ENCODE measurements at regions not wholly inside any gene's neighbourhood (a gene's known extent, or its start where the extent isn't known, plus 50 kb on each side); places are given as distances from the start of the nearest gene placed in this dataset.
"Not testable (repeated sequence)": the region's sequence is repeated elsewhere in the genome, so short reads cannot be mapped to it uniquely, and the experiment has no call there.

DNA sequence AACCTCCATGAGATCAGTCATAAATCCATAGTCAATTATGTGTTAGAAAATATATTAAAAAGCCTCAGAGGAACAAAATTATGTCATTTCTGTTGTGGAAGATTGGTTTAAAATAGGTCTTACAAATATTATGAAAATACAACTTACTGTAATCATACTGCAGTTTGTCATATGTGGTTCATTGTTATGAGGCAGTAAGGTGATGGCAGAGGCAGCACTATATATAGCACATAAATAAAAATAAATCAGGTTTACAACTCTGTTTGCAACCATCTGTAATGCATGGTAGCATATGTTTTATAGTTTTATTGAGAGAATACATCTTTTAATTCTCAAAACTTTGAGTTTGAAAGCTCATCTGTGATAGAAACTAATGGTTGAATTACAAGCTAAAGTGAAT, 651.4 kb downstream of the PCDH11X start:
- H3K27ac ChIP-seq; H3K4me1 ChIP-seq; H3K36me3 ChIP-seq; H3K27me3 ChIP-seq; ATAC-seq; H3K4me3 ChIP-seq; DNase-seq; intact Hi-C loops (cut with DNase I); H3K9me3 ChIP-seq: not testable (repeated sequence)

GRCh38 chrX:92460539-92460938, 681.4 kb downstream of the PCDH11X start:
- H3K27ac ChIP-seq; H3K4me1 ChIP-seq; H3K4me3 ChIP-seq; DNase-seq; H3K36me3 ChIP-seq; H3K27me3 ChIP-seq; ATAC-seq; intact Hi-C loops (cut with DNase I); H3K9me3 ChIP-seq: not testable (repeated sequence)

GRCh38 chrX:92480165-92480564, 701.0 kb downstream of the PCDH11X start:
- H3K27ac ChIP-seq; intact Hi-C loops (cut with DNase I); DNase-seq; ATAC-seq; H3K9me3 ChIP-seq; H3K4me1 ChIP-seq; H3K27me3 ChIP-seq; H3K36me3 ChIP-seq; H3K4me3 ChIP-seq: not testable (repeated sequence)

DNA sequence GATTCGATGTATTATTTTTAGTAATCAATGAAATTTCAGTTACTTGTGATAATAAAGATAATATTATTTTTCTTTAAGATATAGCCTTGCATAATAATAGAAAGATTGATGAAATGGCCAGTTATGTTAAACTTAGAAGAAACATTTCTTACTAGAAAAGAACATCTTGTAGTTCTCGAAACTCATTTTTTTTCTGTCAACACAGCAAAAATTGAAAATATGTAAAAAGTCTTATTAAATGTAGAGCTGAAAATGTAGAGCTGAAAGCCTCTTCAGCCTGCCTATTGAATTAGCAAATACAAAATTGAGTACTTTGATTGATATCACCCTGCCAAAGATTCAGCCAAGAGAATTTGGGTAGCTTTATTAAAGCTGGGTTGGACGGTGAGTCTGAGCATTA, 706.3 kb downstream of the PCDH11X start:
- H3K9me3 ChIP-seq; H3K4me1 ChIP-seq; intact Hi-C loops (cut with DNase I); H3K27me3 ChIP-seq; H3K27ac ChIP-seq; DNase-seq; ATAC-seq; H3K4me3 ChIP-seq; H3K36me3 ChIP-seq: not testable (repeated sequence)

DNA sequence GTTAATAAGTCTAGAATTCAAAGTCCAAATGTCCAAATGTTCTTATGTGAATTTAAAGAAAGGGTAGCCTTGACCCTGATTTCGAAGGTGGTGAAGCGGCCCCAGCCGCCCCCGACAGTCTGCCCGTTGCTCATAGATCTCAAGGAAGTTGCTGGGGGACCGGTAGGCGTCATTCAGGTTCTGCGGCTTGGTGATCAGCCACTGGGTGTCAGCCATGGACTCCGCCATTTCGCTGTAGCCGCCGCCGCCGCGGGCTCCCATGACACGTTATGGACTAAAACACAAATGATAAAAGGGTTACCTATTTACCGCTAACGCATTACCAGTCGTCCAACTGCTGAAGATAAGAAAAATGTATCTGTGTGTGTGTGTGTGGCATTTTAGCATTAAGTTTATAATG, 736.1 kb downstream of the PCDH11X start:
- H3K27ac ChIP-seq; H3K36me3 ChIP-seq; intact Hi-C loops (cut with DNase I); H3K4me3 ChIP-seq; DNase-seq; H3K4me1 ChIP-seq; H3K27me3 ChIP-seq; H3K9me3 ChIP-seq; ATAC-seq: not testable (repeated sequence)

DNA sequence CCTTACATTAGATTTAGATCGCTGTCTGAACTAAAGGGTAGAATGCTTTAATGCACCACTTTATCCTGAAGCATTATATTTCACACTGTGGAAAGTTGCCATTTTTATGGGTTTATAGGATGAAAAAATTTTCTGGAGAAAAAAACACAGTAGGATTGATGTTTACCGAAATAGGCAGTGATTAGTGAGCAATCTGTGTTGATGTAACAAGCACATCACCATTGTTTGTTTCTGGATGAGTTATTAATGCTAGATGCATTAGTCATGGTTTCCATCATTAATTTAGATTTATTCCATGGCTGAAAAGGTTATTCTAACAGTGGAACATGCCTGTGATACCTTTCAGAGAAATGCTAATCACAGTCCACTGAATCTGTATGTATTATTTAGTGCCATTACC, 749.8 kb downstream of the PCDH11X start:
- H3K4me3 ChIP-seq; H3K27me3 ChIP-seq; H3K9me3 ChIP-seq; H3K27ac ChIP-seq; DNase-seq; H3K36me3 ChIP-seq; intact Hi-C loops (cut with DNase I); ATAC-seq; H3K4me1 ChIP-seq: not testable (repeated sequence)

DNA sequence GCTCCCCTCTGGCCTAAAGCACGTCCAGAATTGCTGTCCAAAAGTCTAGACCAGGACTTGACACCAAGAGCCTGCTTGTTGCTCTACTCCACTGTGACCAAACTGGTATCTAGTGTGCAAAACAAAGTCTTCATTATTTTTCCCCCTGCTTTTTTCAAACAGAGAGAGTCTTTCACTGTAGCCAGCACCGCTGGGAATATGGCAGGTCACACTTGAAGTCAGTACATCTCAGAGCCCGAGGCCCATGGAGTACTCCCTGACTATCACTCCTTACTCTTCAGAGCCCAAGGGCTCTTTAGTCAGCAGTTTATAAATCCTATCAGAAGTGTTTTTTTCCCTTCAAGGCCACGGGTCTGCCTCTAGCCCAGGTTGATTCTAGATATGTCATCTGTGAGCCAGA, 761.3 kb downstream of the PCDH11X start:
- DNase-seq; ATAC-seq; H3K27me3 ChIP-seq; H3K27ac ChIP-seq; H3K4me3 ChIP-seq; intact Hi-C loops (cut with DNase I); H3K4me1 ChIP-seq; H3K36me3 ChIP-seq; H3K9me3 ChIP-seq: not testable (repeated sequence)

DNA sequence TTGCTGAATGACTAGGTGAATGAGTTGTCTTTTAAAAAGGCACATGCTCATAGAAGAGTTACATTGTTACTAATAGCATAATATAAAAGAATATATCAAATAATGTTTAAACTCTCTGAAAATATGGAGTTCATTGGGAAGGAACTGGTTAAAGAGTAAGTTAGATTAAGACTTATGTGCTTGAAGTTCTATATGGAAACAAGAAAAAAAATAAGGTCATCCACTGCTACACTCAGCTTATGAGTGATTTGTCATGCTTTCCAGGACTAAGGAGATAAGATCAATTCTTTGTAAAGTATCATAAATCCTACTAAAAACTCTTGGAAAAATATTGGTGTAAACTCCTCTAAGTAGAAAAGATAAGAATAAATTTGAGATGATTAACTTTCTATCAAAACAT, 779.1 kb downstream of the PCDH11X start:
- ATAC-seq; DNase-seq; H3K9me3 ChIP-seq; H3K36me3 ChIP-seq; H3K4me1 ChIP-seq; H3K4me3 ChIP-seq; H3K27me3 ChIP-seq; intact Hi-C loops (cut with DNase I); H3K27ac ChIP-seq: not testable (repeated sequence)

DNA sequence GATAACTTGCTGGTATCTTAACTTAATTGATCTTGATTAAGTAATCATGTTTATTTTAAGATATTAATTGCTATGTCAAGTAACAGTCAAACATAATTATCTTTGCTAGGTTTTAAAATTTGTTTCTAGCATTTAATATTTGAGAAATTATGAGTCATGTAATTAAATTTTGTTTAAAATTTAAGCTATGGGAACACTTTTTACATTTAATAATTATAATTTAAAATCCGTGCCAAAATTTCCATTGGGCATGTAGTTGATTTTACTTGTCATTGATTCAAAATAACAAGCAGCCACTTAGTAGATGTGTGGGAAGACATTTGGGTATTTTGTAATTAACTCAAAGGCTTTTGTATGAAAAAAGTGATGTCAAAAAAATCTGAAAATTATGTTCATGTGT, 779.6 kb downstream of the PCDH11X start:
- H3K9me3 ChIP-seq; DNase-seq; H3K27me3 ChIP-seq; H3K27ac ChIP-seq; H3K4me1 ChIP-seq; intact Hi-C loops (cut with DNase I); H3K36me3 ChIP-seq; H3K4me3 ChIP-seq; ATAC-seq: not testable (repeated sequence)

DNA sequence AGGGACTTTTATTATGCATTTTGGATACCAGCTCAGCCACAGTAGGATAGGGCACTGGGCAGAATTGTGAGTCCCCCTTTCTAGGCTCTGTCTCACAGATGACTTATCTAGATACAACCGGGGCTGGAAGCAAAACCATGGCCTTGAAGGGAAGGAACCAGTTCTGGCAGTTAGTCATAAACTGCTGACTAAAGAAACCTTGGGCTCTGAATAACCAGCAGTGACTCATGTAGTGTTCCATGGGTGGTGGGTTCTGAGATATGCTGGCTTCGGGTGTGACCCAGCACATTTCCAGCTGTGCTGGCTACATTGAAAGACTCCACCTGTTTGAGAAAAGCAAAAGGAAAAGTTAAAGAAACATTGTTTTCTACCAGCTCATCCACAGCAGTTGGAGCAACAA, 780.9 kb downstream of the PCDH11X start:
- H3K36me3 ChIP-seq; ATAC-seq; intact Hi-C loops (cut with DNase I); H3K4me3 ChIP-seq; H3K4me1 ChIP-seq; H3K9me3 ChIP-seq; H3K27me3 ChIP-seq; H3K27ac ChIP-seq; DNase-seq: not testable (repeated sequence)

DNA sequence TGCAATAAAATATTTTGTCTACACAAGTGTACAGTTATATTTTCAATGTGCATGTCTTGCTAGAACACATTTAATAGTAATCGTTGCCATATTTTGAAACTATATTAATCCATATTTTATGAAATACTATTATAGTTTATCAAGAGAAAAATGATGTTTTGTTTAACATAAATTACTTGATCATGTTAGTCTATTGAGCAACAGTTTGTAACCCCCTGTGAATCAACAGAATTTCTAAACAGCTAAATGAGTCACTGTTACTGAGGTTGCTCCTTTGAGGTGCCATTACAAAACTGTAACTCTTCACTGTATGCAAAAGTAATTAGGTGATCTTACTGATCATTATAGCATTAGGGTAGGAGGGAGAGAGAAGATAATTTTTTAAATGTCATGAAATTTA, 791.0 kb downstream of the PCDH11X start:
- H3K36me3 ChIP-seq; intact Hi-C loops (cut with DNase I); H3K9me3 ChIP-seq; DNase-seq; H3K4me3 ChIP-seq; ATAC-seq; H3K27me3 ChIP-seq; H3K4me1 ChIP-seq; H3K27ac ChIP-seq: not testable (repeated sequence)

GRCh38 chrX:92586643-92587042, 807.5 kb downstream of the PCDH11X start:
- H3K9me3 ChIP-seq; DNase-seq; intact Hi-C loops (cut with DNase I); H3K4me3 ChIP-seq; H3K27ac ChIP-seq; H3K36me3 ChIP-seq; H3K27me3 ChIP-seq; H3K4me1 ChIP-seq; ATAC-seq: not testable (repeated sequence)

DNA sequence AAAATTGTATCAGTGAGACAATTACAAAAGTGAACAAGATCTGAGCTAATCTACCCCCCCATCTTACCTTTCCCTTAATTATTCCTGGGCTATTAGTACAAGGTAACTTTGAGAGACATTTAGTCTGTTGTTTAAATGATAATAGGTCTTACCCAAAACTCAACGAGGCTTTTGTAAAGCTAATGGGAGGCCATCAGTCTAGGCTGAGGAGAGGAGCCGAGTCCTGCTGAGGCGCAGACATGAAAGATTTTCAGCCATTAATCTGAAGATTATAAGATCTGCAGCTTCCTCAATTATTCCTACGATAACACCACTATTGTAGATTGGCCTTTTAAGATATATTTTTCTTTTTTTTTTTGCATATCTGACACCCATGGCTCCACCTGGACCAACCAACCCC, 810.5 kb downstream of the PCDH11X start:
- H3K36me3 ChIP-seq; DNase-seq; H3K4me3 ChIP-seq; H3K9me3 ChIP-seq; intact Hi-C loops (cut with DNase I); H3K27ac ChIP-seq; ATAC-seq; H3K27me3 ChIP-seq; H3K4me1 ChIP-seq: not testable (repeated sequence)

GRCh38 chrX:92590726-92591298, 811.6 kb downstream of the PCDH11X start:
- DNase-seq; H3K4me1 ChIP-seq; H3K27me3 ChIP-seq; H3K36me3 ChIP-seq; H3K4me3 ChIP-seq; H3K27ac ChIP-seq; ATAC-seq; H3K9me3 ChIP-seq; intact Hi-C loops (cut with DNase I): not testable (repeated sequence)

GRCh38 chrX:92611517-92611916, 832.3 kb downstream of the PCDH11X start:
- intact Hi-C loops (cut with DNase I); ATAC-seq; DNase-seq; H3K36me3 ChIP-seq; H3K4me1 ChIP-seq; H3K4me3 ChIP-seq; H3K27me3 ChIP-seq; H3K9me3 ChIP-seq; H3K27ac ChIP-seq: not testable (repeated sequence)

All from upper lobe of right lung (tissue), 1 donor.